ENCODE measurements at regions not wholly inside any gene's neighbourhood (a gene's known extent, or its start where the extent isn't known, plus 50 kb on each side); places are given as distances from the start of the nearest gene placed in this dataset.

GRCh38 chr21:31558189-31558961, 101.1 kb upstream of the SOD1 start:
- Histone ChIP-seq H3K27ac (replicated peaks) (no peak overlapping the region), H3K4me3 (replicated peaks; ENCODE audit: insufficient read depth, low read length) (no peak overlapping the region), H3K27me3 (ENCODE audit: insufficient read depth, poor library complexity, severe bottlenecking) (peaks cover 40% of the 10 kb centered on the region)
- no peak for DNase-seq (ENCODE audit: low read depth in 1 of 2, low spot score in 1 of 2)
- TF ChIP-seq REST (IDR thresholded peaks at IDR 0.05; ENCODE audit: insufficient replicate concordance, low read depth) (no peak), POLR2AphosphoS5 (IDR thresholded peaks at IDR 0.05; ENCODE audit: low read depth) (no peak), SPI1 (IDR thresholded peaks at IDR 0.05; ENCODE audit: borderline replicate concordance, low read depth) (no peak), CTCF (IDR thresholded peaks at IDR 0.05; ENCODE audit: insufficient read depth, low read length) (no peak), GABPA (IDR thresholded peaks at IDR 0.05; ENCODE audit: low read depth) (no peak)

- DNase-seq (ENCODE audit: low read depth in 1 of 2, low spot score in 1 of 2) = no peak
- no peak overlapping the region for H3K4me3 ChIP-seq (replicated peaks; ENCODE audit: insufficient read depth, low read length)
- H3K27me3 ChIP-seq (ENCODE audit: insufficient read depth, poor library complexity, severe bottlenecking) = peaks cover 40% of the 10 kb centered on the region
- no peak for TF ChIP-seq REST (IDR thresholded peaks at IDR 0.05; ENCODE audit: insufficient replicate concordance, low read depth)
- no peak for TF ChIP-seq SPI1 (IDR thresholded peaks at IDR 0.05; ENCODE audit: borderline replicate concordance, low read depth)
- H3K27ac ChIP-seq (replicated peaks) = no peak overlapping the region
Observed at GRCh38 chr21:31557421-31558188, 101.9 kb upstream of the SOD1 start.

GRCh38 chr21:31556662-31557061, 102.8 kb upstream of the SOD1 start:
- peaks cover 40% of the 10 kb centered on the region for H3K27me3 ChIP-seq (ENCODE audit: insufficient read depth, poor library complexity, severe bottlenecking)
- no peak overlapping the region for H3K27ac ChIP-seq (replicated peaks)
- H3K4me3 ChIP-seq (replicated peaks; ENCODE audit: insufficient read depth, low read length) = no peak overlapping the region
- TF ChIP-seq REST (IDR thresholded peaks at IDR 0.05; ENCODE audit: insufficient replicate concordance, low read depth) = no peak
- TF ChIP-seq SPI1 (IDR thresholded peaks at IDR 0.05; ENCODE audit: borderline replicate concordance, low read depth) = no peak
- TF ChIP-seq POLR2AphosphoS5 (IDR thresholded peaks at IDR 0.05; ENCODE audit: low read depth) = no peak
- no peak for TF ChIP-seq GABPA (IDR thresholded peaks at IDR 0.05; ENCODE audit: low read depth)
- TF ChIP-seq CTCF (IDR thresholded peaks at IDR 0.05; ENCODE audit: insufficient read depth, low read length) = no peak
- no peak for DNase-seq (ENCODE audit: low read depth in 1 of 2, low spot score in 1 of 2)

Data from HL-60 (cell line).